Skeletal muscle tissue (tissue), 3 donors: ENCODE measurements at regions not wholly inside any gene's neighbourhood (a gene's known extent, or its start where the extent isn't known, plus 50 kb on each side); places are given as distances from the start of the nearest gene placed in this dataset.
A peak's percentile ranks its signal among the peaks of the same experiment; 100 is the strongest.
"Not testable (repeated sequence)": the region's sequence is repeated elsewhere in the genome, so short reads cannot be mapped to it uniquely, and the experiment has no call there.

Experiments used
- H3K27ac ChIP-seq: one replicate; pipeline ENCODE4 v1.7.0; 2013; ENCODE audit warnings: mild to moderate bottlenecking, low read depth, low read length, inconsistent platforms
- H3K27me3 ChIP-seq, 3 donors: one replicate each; pipeline ENCODE4 v1.7.0; 2013; ENCODE audit warnings: low read length in 3 of 3; ENCODE audit not compliant: control insufficient read depth in 3 of 3, insufficient read depth in 3 of 3
- H3K36me3 ChIP-seq, 3 donors: one replicate each; pipeline ENCODE4 v1.7.0; 2013; ENCODE audit warnings: low read length in 3 of 3; ENCODE audit not compliant: control insufficient read depth in 3 of 3, insufficient read depth in 3 of 3
- H3K4me1 ChIP-seq, 3 donors: one replicate each; pipeline ENCODE4 v1.7.0; 2013; ENCODE audit warnings: low read length in 3 of 3, mild to moderate bottlenecking in 3 of 3; ENCODE audit not compliant: control insufficient read depth in 3 of 3, insufficient read depth in 3 of 3
- H3K4me3 ChIP-seq, 3 donors: one replicate each; pipeline ENCODE4 v1.7.0; 2013; ENCODE audit warnings: low read length in 3 of 3
- H3K9ac ChIP-seq, 3 donors: one replicate each; pipeline ENCODE4 v1.7.0; 2013; ENCODE audit warnings: low read length in 3 of 3, mild to moderate bottlenecking in 3 of 3, moderate library complexity in 2 of 3, low read depth in 1 of 3
- H3K9me3 ChIP-seq, 3 donors: one replicate each; pipeline ENCODE4 v1.7.0; 2013; ENCODE audit warnings: low read length in 3 of 3; ENCODE audit not compliant: control insufficient read depth in 3 of 3
- donor health status: Osteomylitis.

- Histone ChIP-seq H3K36me3 (no peaks in the 10 kb centered on the region), H3K4me3 (no peak overlapping the region), H3K9me3 (no peaks in the 10 kb centered on the region), H3K9ac (no peak overlapping the region), H3K27ac (no peak overlapping the region), H3K27me3 (no peaks in the 10 kb centered on the region), H3K4me1 (peaks cover 0 to 13% (median 10%) of the 10 kb centered on the region in 3 donors)
Observed at GRCh38 chr1:99546432-99547416, 99.2 kb upstream of the PALMD start.

- Histone ChIP-seq H3K4me1 (peaks cover 0 to 13% (median 10%) of the 10 kb centered on the region in 3 donors), H3K9ac (peak overlapping the region in 1 of 3 donors; percentile 37), H3K9me3 (no peaks in the 10 kb centered on the region), H3K27me3 (no peaks in the 10 kb centered on the region), H3K36me3 (no peaks in the 10 kb centered on the region), H3K27ac (no peak overlapping the region), H3K4me3 (peak overlapping the region in 2 of 3 donors; percentile 30 to 33)
Observed at GRCh38 chr1:99548943-99549605, 96.8 kb upstream of the PALMD start.

DNA sequence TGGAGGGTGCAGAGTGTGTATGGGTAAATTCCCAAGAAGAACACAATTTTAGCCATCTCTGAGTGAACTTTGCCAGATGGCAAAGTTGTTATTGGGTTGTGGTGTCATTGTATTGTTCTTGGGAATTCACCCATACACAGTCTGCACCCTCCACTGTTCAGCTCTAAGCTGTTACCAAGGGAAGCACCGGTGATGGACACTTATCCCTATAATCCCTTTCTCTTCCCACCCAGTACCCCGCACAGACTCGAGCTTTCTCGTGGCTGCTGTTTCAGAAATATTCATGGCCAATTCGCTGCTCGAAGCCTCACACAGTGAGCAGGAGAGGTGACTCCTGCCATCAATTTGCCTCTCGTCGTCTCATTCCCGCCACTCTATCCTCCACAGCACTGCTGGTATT is 95.7 kb upstream of the PALMD start:
- H3K4me3 ChIP-seq = no peak overlapping the region
- H3K9me3 ChIP-seq = no peaks in the 10 kb centered on the region
- no peaks in the 10 kb centered on the region for H3K36me3 ChIP-seq
- H3K4me1 ChIP-seq = peaks cover 0 to 13% (median 10%) of the 10 kb centered on the region in 3 donors
- no peaks in the 10 kb centered on the region for H3K27me3 ChIP-seq
- H3K9ac ChIP-seq = no peak overlapping the region
- H3K27ac ChIP-seq = no peak overlapping the region

- Histone ChIP-seq H3K27ac (no peak overlapping the region), H3K4me1 (peaks cover 0 to 7% (median 7%) of the 10 kb centered on the region in 3 donors), H3K36me3 (no peaks in the 10 kb centered on the region), H3K4me3 (no peak overlapping the region), H3K9me3 (no peaks in the 10 kb centered on the region), H3K9ac (no peak overlapping the region), H3K27me3 (no peaks in the 10 kb centered on the region)
Observed at GRCh38 chr1:99551812-99552614, 93.9 kb upstream of the PALMD start.

DNA sequence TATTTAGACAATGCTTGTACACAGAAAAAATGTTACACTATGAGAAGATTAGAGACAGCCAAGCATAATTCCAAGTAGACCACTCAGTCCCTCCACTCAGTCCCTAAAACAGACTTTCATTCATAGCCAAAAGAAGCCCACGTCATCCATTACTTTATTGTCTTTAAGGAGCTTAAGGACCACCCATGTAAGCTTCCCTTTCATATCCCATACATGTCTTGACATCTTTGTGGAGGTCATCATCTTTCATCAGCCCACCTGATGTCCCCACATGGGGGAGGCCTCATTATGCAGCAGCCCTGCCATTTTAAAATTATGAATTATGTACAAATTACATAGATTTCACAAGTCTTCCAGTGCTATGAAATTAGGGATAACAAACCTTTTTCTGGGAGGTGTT is 92.6 kb upstream of the PALMD start:
- H3K4me1 ChIP-seq = peaks cover 0 to 7% (median 7%) of the 10 kb centered on the region in 3 donors
- H3K4me3 ChIP-seq = no peak overlapping the region
- H3K27me3 ChIP-seq = no peaks in the 10 kb centered on the region
- no peak overlapping the region for H3K27ac ChIP-seq
- H3K9me3 ChIP-seq = no peaks in the 10 kb centered on the region
- H3K9ac ChIP-seq = no peak overlapping the region
- H3K36me3 ChIP-seq = no peaks in the 10 kb centered on the region

DNA sequence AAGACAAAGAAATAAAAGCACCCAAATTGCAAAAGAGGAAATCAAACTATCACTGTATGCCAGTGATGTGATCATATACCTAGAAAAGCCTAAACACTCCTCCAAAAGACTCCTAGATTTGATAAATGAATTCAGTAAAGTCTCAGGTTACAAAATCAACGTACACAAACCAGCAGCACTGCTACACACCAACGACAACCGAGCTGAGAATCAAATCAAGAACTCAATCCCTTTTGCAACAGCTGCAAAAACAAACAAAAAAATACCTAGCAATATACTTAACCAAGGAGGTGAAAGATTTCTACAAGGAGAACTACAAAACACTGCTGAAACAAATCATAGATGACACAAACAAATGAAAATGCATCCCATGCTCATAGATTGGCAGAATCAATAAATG is 92.1 kb upstream of the PALMD start:
- not testable (repeated sequence) for H3K9me3 ChIP-seq, H3K4me1 ChIP-seq, H3K36me3 ChIP-seq, H3K27me3 ChIP-seq, H3K9ac ChIP-seq, H3K27ac ChIP-seq, H3K4me3 ChIP-seq

DNA sequence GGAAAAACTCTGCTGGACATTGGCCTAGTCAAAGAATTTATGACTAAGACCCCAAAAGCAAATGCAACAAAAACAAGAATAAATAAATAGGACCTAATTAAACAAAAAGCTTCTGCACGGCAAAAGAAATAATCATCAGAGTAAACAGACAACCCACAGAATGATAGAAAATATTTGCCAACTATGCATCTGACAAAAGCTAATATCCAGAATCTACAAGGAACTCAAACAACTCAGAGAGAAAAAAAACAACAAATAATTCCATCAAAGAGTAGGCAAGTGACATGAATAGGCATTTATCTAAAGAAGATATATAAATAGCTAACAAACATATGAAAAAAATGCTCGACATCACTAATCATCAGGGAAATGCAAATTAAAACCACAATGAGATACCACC is 91.2 kb upstream of the PALMD start:
- Histone ChIP-seq H3K36me3 (no peaks in the 10 kb centered on the region), H3K4me3 (no peak overlapping the region), H3K9ac (no peak overlapping the region), H3K4me1 (no peaks in the 10 kb centered on the region), H3K27ac (no peak overlapping the region), H3K27me3 (no peaks in the 10 kb centered on the region), H3K9me3 (no peaks in the 10 kb centered on the region)

- Histone ChIP-seq H3K4me3 (no peak overlapping the region), H3K36me3 (no peaks in the 10 kb centered on the region), H3K27ac (no peak overlapping the region), H3K4me1 (no peaks in the 10 kb centered on the region), H3K27me3 (no peaks in the 10 kb centered on the region), H3K9me3 (no peaks in the 10 kb centered on the region), H3K9ac (no peak overlapping the region)
Observed at GRCh38 chr1:99557546-99558202, 88.2 kb upstream of the PALMD start.

GRCh38 chr1:99559166-99559565 is 86.7 kb upstream of the PALMD start:
- H3K27me3 ChIP-seq = no peaks in the 10 kb centered on the region
- H3K9ac ChIP-seq = no peak overlapping the region
- H3K27ac ChIP-seq = no peak overlapping the region
- H3K4me3 ChIP-seq = no peak overlapping the region
- H3K9me3 ChIP-seq = no peaks in the 10 kb centered on the region
- no peaks in the 10 kb centered on the region for H3K4me1 ChIP-seq
- H3K36me3 ChIP-seq = no peaks in the 10 kb centered on the region
